OCI-LY7 (cell line): ENCODE measurements at regions not wholly inside any gene's neighbourhood (a gene's known extent, or its start where the extent isn't known, plus 50 kb on each side); places are given as distances from the start of the nearest gene placed in this dataset.

Experiments used
- BruUV-seq: library from RNA; stranded (reverse); fragments of 400-500 nt; replicated peaks from 2 replicates; lab custom pipeline; 2021; lab: Mats Ljungman, UMichigan
- CTCF ChIA-PET: fragments of 300-600 bp; sonication (Branson Sonifier 250); formaldehyde crosslinking; loops from one replicate; lab custom pipeline; 2022; ENCODE audit warnings: antibody characterized with exemption; ENCODE audit not compliant: unreplicated experiment; lab: Charles Lee
- POLR2A ChIA-PET: fragments of 300-600 bp; sonication (Branson Sonifier 250); formaldehyde crosslinking; loops from one replicate; lab custom pipeline; 2022; ENCODE audit warnings: antibody characterized with exemption; lab: Charles Lee
- DNase-seq: peaks from one replicate; pipeline ENCODE4 v3.0.0-alpha.2; 2015; ENCODE audit warnings: low spot score
- H2AFZ ChIP-seq: fragments of 200-600 bp; sonication (generic), shearing (Covaris generic); 2 replicates; pipeline ENCODE4 v1.6.1; 2014; ENCODE audit warnings: mild to moderate bottlenecking, antibody characterized with exemption, low read length, moderate library complexity
- H3K27ac ChIP-seq: fragments of 200-600 bp; sonication (generic); 2 replicates; pipeline ENCODE4 v1.5.1; 2014; ENCODE audit warnings: mixed run types, low read depth, mild to moderate bottlenecking, moderate library complexity, low read length, inconsistent platforms; ENCODE audit not compliant: poor library complexity, severe bottlenecking
- H3K36me3 ChIP-seq: fragments of 200-600 bp; sonication (generic); 2 replicates; pipeline ENCODE4 v1.6.1; 2014; ENCODE audit warnings: mild to moderate bottlenecking, antibody characterized with exemption, low read length, moderate library complexity, mixed read lengths; ENCODE audit not compliant: insufficient read depth
- H3K4me1 ChIP-seq: fragments of 200-600 bp; sonication (generic); 2 replicates; pipeline ENCODE4 v1.5.1; 2014; ENCODE audit warnings: mild to moderate bottlenecking, low read length; ENCODE audit not compliant: insufficient read depth, poor library complexity, severe bottlenecking
- H3K4me2 ChIP-seq: fragments of 200-600 bp; sonication (generic); 2 replicates; pipeline ENCODE4 v1.6.1; 2014; ENCODE audit warnings: mild to moderate bottlenecking, low read length
- H3K4me3 ChIP-seq: fragments of 200-600 bp; sonication (generic); 2 replicates; pipeline ENCODE4 v1.5.1; 2014; ENCODE audit warnings: mild to moderate bottlenecking, low read depth, low read length; ENCODE audit not compliant: poor library complexity, severe bottlenecking
- H3K79me2 ChIP-seq: fragments of 200-600 bp; sonication (generic); 2 replicates; pipeline ENCODE4 v1.6.1; 2016; ENCODE audit warnings: low read depth, mild to moderate bottlenecking, low read length, moderate library complexity, mixed read lengths; ENCODE audit not compliant: insufficient read depth
- H3K9me2 ChIP-seq: fragments of 200-600 bp; sonication (generic); 2 replicates; pipeline ENCODE4 v1.6.1; 2016; ENCODE audit warnings: mild to moderate bottlenecking, low read length, mixed read lengths; ENCODE audit not compliant: insufficient read depth
- H3K9me3 ChIP-seq: fragments of 200-600 bp; sonication (generic); 2 replicates; pipeline ENCODE4 v1.6.1; 2014; ENCODE audit warnings: mild to moderate bottlenecking, mixed run types, low read length, mixed read lengths
- H4K20me1 ChIP-seq: fragments of 200-600 bp; sonication (generic); 2 replicates; pipeline ENCODE4 v1.6.1; 2014; ENCODE audit warnings: mild to moderate bottlenecking, antibody characterized with exemption, low read length, moderate library complexity, mixed read lengths; ENCODE audit not compliant: insufficient read depth
- EZH2phosphoT487 ChIP-seq: fragments of 200-600 bp; sonication (generic); IDR thresholded peaks from 2 replicates; pipeline ENCODE4 v1.6.1; 2018; ENCODE audit warnings: low read depth, borderline replicate concordance, mild to moderate bottlenecking, mixed run types, antibody characterized with exemption, low read length, moderate library complexity, mixed read lengths
- intact Hi-C: fragments of 100-400 bp; cut with micrococcal nuclease; formaldehyde crosslinking; loops from one replicate; pipeline ENCODE4 v1.10.0; 2022; ENCODE audit not compliant: unreplicated experiment
- TF ChIP-seq, protein P1 (sequence below): fragments of 200-600 bp; sonication (generic); conservative IDR thresholded peaks from 2 replicates; pipeline ENCODE4 v1.5.1; 2014; ENCODE audit warnings: mild to moderate bottlenecking, antibody characterized with exemption, low read length, moderate library complexity, mixed read lengths

- ChIA-PET POLR2A (interaction anchor here (0.5 to 0.6 kb wide), 2 partner anchors 11 to 13 kb away, joined by 3 read pairs; no protein-coding TSS in a partner anchor), CTCF (no interaction called here)
- TF ChIP-seq, protein P1, sequence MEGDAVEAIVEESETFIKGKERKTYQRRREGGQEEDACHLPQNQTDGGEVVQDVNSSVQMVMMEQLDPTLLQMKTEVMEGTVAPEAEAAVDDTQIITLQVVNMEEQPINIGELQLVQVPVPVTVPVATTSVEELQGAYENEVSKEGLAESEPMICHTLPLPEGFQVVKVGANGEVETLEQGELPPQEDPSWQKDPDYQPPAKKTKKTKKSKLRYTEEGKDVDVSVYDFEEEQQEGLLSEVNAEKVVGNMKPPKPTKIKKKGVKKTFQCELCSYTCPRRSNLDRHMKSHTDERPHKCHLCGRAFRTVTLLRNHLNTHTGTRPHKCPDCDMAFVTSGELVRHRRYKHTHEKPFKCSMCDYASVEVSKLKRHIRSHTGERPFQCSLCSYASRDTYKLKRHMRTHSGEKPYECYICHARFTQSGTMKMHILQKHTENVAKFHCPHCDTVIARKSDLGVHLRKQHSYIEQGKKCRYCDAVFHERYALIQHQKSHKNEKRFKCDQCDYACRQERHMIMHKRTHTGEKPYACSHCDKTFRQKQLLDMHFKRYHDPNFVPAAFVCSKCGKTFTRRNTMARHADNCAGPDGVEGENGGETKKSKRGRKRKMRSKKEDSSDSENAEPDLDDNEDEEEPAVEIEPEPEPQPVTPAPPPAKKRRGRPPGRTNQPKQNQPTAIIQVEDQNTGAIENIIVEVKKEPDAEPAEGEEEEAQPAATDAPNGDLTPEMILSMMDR: no peak
- TF ChIP-seq EZH2phosphoT487: no peak
- no TSS peak for BruUV-seq
- Histone ChIP-seq H3K79me2 (no peaks in the 10 kb centered on the region), H3K36me3 (no peaks in the 10 kb centered on the region), H3K27ac (no peak overlapping the region), H3K4me1 (no peaks in the 10 kb centered on the region), H3K4me3 (no peak overlapping the region), H3K9me2 (no peaks in the 10 kb centered on the region), H4K20me1 (no peaks in the 10 kb centered on the region), H2AFZ (no peak overlapping the region), H3K9me3 (no peaks in the 10 kb centered on the region), H3K4me2 (no peak overlapping the region)
- no peak for DNase-seq
- intact Hi-C loops: no loop called here
Measured at GRCh38 chr4:28665306-28665705, 1804.7 kb downstream of the STIM2 start.

- DNase-seq: no peak
- no peaks in the 10 kb centered on the region for H3K4me1 ChIP-seq
- no peak overlapping the region for H3K4me2 ChIP-seq
- no peaks in the 10 kb centered on the region for H3K9me2 ChIP-seq
- no peaks in the 10 kb centered on the region for H4K20me1 ChIP-seq
- TF ChIP-seq, protein P1: no peak
- no peak for TF ChIP-seq EZH2phosphoT487
- CTCF ChIA-PET: no interaction called here
- H3K9me3 ChIP-seq: no peaks in the 10 kb centered on the region
- no peaks in the 10 kb centered on the region for H3K79me2 ChIP-seq
- POLR2A ChIA-PET: no interaction called here
- no peak overlapping the region for H3K27ac ChIP-seq
- H2AFZ ChIP-seq: no peak overlapping the region
- no peak overlapping the region for H3K4me3 ChIP-seq
- no peaks in the 10 kb centered on the region for H3K36me3 ChIP-seq
- intact Hi-C loops: no loop called here
- no TSS peak for BruUV-seq
Measured at GRCh38 chr4:28675582-28675981, 1814.9 kb downstream of the STIM2 start.

GRCh38 chr4:28677808-28678207 lies 1817.2 kb downstream of the STIM2 start:
- intact Hi-C loops: no loop called here
- H3K79me2 ChIP-seq: no peaks in the 10 kb centered on the region
- no peaks in the 10 kb centered on the region for H3K4me1 ChIP-seq
- no peak overlapping the region for H2AFZ ChIP-seq
- no peaks in the 10 kb centered on the region for H3K36me3 ChIP-seq
- H3K9me3 ChIP-seq: no peaks in the 10 kb centered on the region
- no TSS peak for BruUV-seq
- DNase-seq: no peak
- H3K27ac ChIP-seq: no peak overlapping the region
- POLR2A ChIA-PET: interaction anchor here (0.9 kb wide), 1 partner anchor 12 kb away, joined by 3 read pairs; no protein-coding TSS in a partner anchor
- no peak overlapping the region for H3K4me3 ChIP-seq
- H3K4me2 ChIP-seq: no peak overlapping the region
- H3K9me2 ChIP-seq: no peaks in the 10 kb centered on the region
- CTCF ChIA-PET: no interaction called here
- H4K20me1 ChIP-seq: no peaks in the 10 kb centered on the region
- TF ChIP-seq, protein P1: no peak
- no peak for TF ChIP-seq EZH2phosphoT487
